HEK293 (cell line): ENCODE measurements at regions not wholly inside any gene's neighbourhood (a gene's known extent, or its start where the extent isn't known, plus 50 kb on each side); places are given as distances from the start of the nearest gene placed in this dataset.

Experiments used
- CTCF ChIA-PET: fragments of 350-600 bp; formaldehyde crosslinking; extraction: SDS; loops from one replicate; lab custom pipeline; 2021; ENCODE audit warnings: antibody characterized with exemption; lab: Yijun Ruan, JAX
- POLR2A ChIA-PET: fragments of 300-600 bp; formaldehyde crosslinking; extraction: SDS; loops from one replicate; lab custom pipeline; 2020; ENCODE audit warnings: antibody characterized with exemption, inconsistent platforms; lab: Yijun Ruan, JAX
- H3K27ac ChIP-seq: fragments of 200-500 bp; sonication (Bioruptor generic); 2 replicates; pipeline ENCODE4 v1.5.1; 2014; ENCODE audit warnings: low read depth, low read length, control low read depth, inconsistent platforms; ENCODE audit errors: extremely low read depth
- H3K36me3 ChIP-seq, 2 experiments: fragments of 200-500 bp in 1 of 2; sonication (Bioruptor generic) in 1 of 2; 1 replicate in 1 of 2; 2 replicates in 1 of 2; pipeline ENCODE4 v1.5.1; 2014 to 2017; ENCODE audit warnings: inconsistent platforms in 2 of 2, low read length in 2 of 2; ENCODE audit not compliant: control insufficient read depth in 2 of 2, insufficient read depth in 1 of 2
- H3K4me1 ChIP-seq: fragments of 200-500 bp; sonication (Bioruptor generic); 2 replicates; pipeline ENCODE4 v1.5.1; 2014; ENCODE audit warnings: mild to moderate bottlenecking, low read length, inconsistent platforms; ENCODE audit not compliant: control insufficient read depth, insufficient read depth
- H3K4me3 ChIP-seq: 2 replicates; pipeline ENCODE4 v1.5.1; 2011; ENCODE audit warnings: low read depth, mild to moderate bottlenecking, control low read depth, low read length, moderate library complexity
- H3K9me3 ChIP-seq: fragments of 200-500 bp; sonication (Bioruptor generic); 2 replicates; pipeline ENCODE4 v1.5.1; 2014; ENCODE audit warnings: low read depth, low read length, inconsistent platforms; ENCODE audit not compliant: control insufficient read depth, insufficient read depth
- IKZF3 ChIP-seq: fragments of 450-650 bp; IDR thresholded peaks from 2 replicates; pipeline ENCODE4 v1.5.0; 2018; ENCODE audit warnings: missing biosample characterization, mild to moderate bottlenecking, missing genetic modification characterization, moderate library complexity
- OVOL3 ChIP-seq: fragments of 450-650 bp; formaldehyde crosslinking; IDR thresholded peaks from 2 replicates; pipeline ENCODE4 v1.5.1; 2016; ENCODE audit warnings: missing biosample characterization, missing genetic modification characterization
- SCRT2 ChIP-seq: fragments of 450-650 bp; formaldehyde crosslinking; IDR thresholded peaks from 2 replicates; pipeline ENCODE4 v1.5.1; 2016; ENCODE audit warnings: missing biosample characterization, missing genetic modification characterization
- ZFHX2 ChIP-seq: fragments of 450-650 bp; formaldehyde crosslinking; conservative IDR thresholded peaks from 2 replicates; pipeline ENCODE4 v1.5.1; 2016; ENCODE audit warnings: missing biosample characterization, missing genetic modification characterization
- ZIC2 ChIP-seq: fragments of 450-650 bp; formaldehyde crosslinking; IDR thresholded peaks from 2 replicates; pipeline ENCODE4 v1.5.1; 2016; ENCODE audit warnings: missing biosample characterization, missing genetic modification characterization
- ZNF184 ChIP-seq: fragments of 450-650 bp; IDR thresholded peaks from 2 replicates; pipeline ENCODE4 v1.5.1; 2018; ENCODE audit warnings: missing biosample characterization, mild to moderate bottlenecking, missing genetic modification characterization
- ZNF211 ChIP-seq: fragments of 450-650 bp; formaldehyde crosslinking; IDR thresholded peaks from 2 replicates; pipeline ENCODE4 v1.5.1; 2016; ENCODE audit warnings: low read depth, missing biosample characterization, missing genetic modification characterization
- ZNF37A ChIP-seq: fragments of 450-650 bp; IDR thresholded peaks from 2 replicates; pipeline ENCODE4 v1.5.1; 2018; ENCODE audit warnings: missing biosample characterization, missing genetic modification characterization
- ZNF529 ChIP-seq: fragments of 450-650 bp; formaldehyde crosslinking; IDR thresholded peaks from 2 replicates; pipeline ENCODE4 v1.5.1; 2017; ENCODE audit warnings: missing genetic modification characterization, missing biosample characterization; ENCODE audit not compliant: insufficient replicate concordance
- ZNF600 ChIP-seq: fragments of 450-650 bp; formaldehyde crosslinking; IDR thresholded peaks from 2 replicates; pipeline ENCODE4 v1.5.1; 2016; ENCODE audit warnings: missing biosample characterization, missing genetic modification characterization
- ZNF621 ChIP-seq: fragments of 450-650 bp; formaldehyde crosslinking; IDR thresholded peaks from 2 replicates; pipeline ENCODE4 v1.5.1; 2017; ENCODE audit warnings: missing biosample characterization, missing genetic modification characterization
- ZNF658 ChIP-seq: fragments of 450-650 bp; formaldehyde crosslinking; IDR thresholded peaks from 2 replicates; pipeline ENCODE4; 2016; ENCODE audit warnings: missing biosample characterization, missing genetic modification characterization
- ZNF660 ChIP-seq: fragments of 450-650 bp; IDR thresholded peaks from 2 replicates; pipeline ENCODE4 v1.5.1; 2018; ENCODE audit warnings: missing biosample characterization, mild to moderate bottlenecking, missing genetic modification characterization
- ZNF830 ChIP-seq: fragments of 450-650 bp; IDR thresholded peaks from 2 replicates; pipeline ENCODE4 v1.5.0; 2018; ENCODE audit warnings: missing biosample characterization, missing genetic modification characterization, low read depth, mild to moderate bottlenecking, moderate library complexity
- ZSCAN30 ChIP-seq: fragments of 450-650 bp; IDR thresholded peaks from 2 replicates; pipeline ENCODE4 v1.5.1; 2018; ENCODE audit warnings: missing biosample characterization, mild to moderate bottlenecking, missing genetic modification characterization, moderate library complexity
- TF ChIP-seq, protein P1 (sequence below): fragments of 450-650 bp; formaldehyde crosslinking; IDR thresholded peaks from 2 replicates; pipeline ENCODE4 v1.5.1; 2016; ENCODE audit warnings: missing biosample characterization, missing genetic modification characterization, borderline replicate concordance
- TF ChIP-seq, protein P2 (sequence below): fragments of 450-650 bp; formaldehyde crosslinking; IDR thresholded peaks from 2 replicates; pipeline ENCODE4 v1.5.1; 2016; ENCODE audit warnings: missing biosample characterization, missing genetic modification characterization
- TF ChIP-seq, protein P3 (sequence below): fragments of 450-650 bp; formaldehyde crosslinking; IDR thresholded peaks from 2 replicates; pipeline ENCODE4 v1.5.1; 2016; ENCODE audit warnings: missing biosample characterization, missing genetic modification characterization, low read depth
- TF ChIP-seq, protein P4 (sequence below): fragments of 450-650 bp; formaldehyde crosslinking; IDR thresholded peaks from 2 replicates; pipeline ENCODE4 v1.5.1; 2016; ENCODE audit warnings: missing biosample characterization, missing genetic modification characterization
- TF ChIP-seq, protein P5 (sequence below): fragments of 450-650 bp; formaldehyde crosslinking; IDR thresholded peaks from 2 replicates; pipeline ENCODE4 v1.5.1; 2016; ENCODE audit warnings: missing biosample characterization, missing genetic modification characterization, borderline replicate concordance

DNA sequence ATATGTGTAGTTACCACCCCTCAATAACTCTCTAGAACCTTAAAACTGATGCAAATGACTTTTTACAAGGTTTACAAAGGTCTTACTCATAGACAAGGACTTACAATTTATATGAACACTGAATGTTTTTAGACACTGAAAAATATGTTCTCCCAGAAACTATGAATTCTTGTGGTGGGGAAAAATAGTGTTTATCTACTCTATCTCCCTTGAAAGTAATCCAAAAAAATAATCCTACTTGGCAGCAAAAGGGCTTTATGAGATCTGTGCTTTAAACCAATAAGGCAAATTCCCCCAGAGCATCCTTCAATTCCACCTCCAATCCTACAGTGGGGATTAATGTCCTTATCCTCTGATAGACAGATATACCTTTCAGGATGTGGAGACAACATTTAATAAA lies 1984.1 kb upstream of the RAG2 start:
- no peak overlapping the region for H3K27ac ChIP-seq
- TF ChIP-seq ZFHX2 (tag by site-specific recombination) (no peak), ZNF621 (no peak), ZSCAN30 (tag by site-specific recombination) (no peak), ZNF529 (no peak), ZNF600 (tag by site-specific recombination) (no peak), ZNF184 (tag by site-specific recombination) (no peak), SCRT2 (no peak), OVOL3 (tag by site-specific recombination) (no peak), ZNF37A (no peak), ZIC2 (no peak), ZNF658 (tag by site-specific recombination) (no peak), ZNF830 (tag by site-specific recombination) (no peak), ZNF211 (tag by site-specific recombination) (no peak), IKZF3 (tag by site-specific recombination) (no peak), ZNF660 (tag by site-specific recombination) (no peak)
- TF ChIP-seq, protein P1, sequence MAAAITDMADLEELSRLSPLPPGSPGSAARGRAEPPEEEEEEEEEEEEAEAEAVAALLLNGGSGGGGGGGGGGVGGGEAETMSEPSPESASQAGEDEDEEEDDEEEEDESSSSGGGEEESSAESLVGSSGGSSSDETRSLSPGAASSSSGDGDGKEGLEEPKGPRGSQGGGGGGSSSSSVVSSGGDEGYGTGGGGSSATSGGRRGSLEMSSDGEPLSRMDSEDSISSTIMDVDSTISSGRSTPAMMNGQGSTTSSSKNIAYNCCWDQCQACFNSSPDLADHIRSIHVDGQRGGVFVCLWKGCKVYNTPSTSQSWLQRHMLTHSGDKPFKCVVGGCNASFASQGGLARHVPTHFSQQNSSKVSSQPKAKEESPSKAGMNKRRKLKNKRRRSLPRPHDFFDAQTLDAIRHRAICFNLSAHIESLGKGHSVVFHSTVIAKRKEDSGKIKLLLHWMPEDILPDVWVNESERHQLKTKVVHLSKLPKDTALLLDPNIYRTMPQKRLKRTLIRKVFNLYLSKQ (tag by site-specific recombination), result no peak
- TF ChIP-seq, protein P2, sequence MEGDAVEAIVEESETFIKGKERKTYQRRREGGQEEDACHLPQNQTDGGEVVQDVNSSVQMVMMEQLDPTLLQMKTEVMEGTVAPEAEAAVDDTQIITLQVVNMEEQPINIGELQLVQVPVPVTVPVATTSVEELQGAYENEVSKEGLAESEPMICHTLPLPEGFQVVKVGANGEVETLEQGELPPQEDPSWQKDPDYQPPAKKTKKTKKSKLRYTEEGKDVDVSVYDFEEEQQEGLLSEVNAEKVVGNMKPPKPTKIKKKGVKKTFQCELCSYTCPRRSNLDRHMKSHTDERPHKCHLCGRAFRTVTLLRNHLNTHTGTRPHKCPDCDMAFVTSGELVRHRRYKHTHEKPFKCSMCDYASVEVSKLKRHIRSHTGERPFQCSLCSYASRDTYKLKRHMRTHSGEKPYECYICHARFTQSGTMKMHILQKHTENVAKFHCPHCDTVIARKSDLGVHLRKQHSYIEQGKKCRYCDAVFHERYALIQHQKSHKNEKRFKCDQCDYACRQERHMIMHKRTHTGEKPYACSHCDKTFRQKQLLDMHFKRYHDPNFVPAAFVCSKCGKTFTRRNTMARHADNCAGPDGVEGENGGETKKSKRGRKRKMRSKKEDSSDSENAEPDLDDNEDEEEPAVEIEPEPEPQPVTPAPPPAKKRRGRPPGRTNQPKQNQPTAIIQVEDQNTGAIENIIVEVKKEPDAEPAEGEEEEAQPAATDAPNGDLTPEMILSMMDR (tag by site-specific recombination), result no peak
- TF ChIP-seq, protein P3, sequence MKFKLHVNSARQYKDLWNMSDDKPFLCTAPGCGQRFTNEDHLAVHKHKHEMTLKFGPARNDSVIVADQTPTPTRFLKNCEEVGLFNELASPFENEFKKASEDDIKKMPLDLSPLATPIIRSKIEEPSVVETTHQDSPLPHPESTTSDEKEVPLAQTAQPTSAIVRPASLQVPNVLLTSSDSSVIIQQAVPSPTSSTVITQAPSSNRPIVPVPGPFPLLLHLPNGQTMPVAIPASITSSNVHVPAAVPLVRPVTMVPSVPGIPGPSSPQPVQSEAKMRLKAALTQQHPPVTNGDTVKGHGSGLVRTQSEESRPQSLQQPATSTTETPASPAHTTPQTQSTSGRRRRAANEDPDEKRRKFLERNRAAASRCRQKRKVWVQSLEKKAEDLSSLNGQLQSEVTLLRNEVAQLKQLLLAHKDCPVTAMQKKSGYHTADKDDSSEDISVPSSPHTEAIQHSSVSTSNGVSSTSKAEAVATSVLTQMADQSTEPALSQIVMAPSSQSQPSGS (tag by site-specific recombination), result no peak
- TF ChIP-seq, protein P4, sequence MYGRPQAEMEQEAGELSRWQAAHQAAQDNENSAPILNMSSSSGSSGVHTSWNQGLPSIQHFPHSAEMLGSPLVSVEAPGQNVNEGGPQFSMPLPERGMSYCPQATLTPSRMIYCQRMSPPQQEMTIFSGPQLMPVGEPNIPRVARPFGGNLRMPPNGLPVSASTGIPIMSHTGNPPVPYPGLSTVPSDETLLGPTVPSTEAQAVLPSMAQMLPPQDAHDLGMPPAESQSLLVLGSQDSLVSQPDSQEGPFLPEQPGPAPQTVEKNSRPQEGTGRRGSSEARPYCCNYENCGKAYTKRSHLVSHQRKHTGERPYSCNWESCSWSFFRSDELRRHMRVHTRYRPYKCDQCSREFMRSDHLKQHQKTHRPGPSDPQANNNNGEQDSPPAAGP (tag by site-specific recombination), result no peak
- TF ChIP-seq, protein P5, sequence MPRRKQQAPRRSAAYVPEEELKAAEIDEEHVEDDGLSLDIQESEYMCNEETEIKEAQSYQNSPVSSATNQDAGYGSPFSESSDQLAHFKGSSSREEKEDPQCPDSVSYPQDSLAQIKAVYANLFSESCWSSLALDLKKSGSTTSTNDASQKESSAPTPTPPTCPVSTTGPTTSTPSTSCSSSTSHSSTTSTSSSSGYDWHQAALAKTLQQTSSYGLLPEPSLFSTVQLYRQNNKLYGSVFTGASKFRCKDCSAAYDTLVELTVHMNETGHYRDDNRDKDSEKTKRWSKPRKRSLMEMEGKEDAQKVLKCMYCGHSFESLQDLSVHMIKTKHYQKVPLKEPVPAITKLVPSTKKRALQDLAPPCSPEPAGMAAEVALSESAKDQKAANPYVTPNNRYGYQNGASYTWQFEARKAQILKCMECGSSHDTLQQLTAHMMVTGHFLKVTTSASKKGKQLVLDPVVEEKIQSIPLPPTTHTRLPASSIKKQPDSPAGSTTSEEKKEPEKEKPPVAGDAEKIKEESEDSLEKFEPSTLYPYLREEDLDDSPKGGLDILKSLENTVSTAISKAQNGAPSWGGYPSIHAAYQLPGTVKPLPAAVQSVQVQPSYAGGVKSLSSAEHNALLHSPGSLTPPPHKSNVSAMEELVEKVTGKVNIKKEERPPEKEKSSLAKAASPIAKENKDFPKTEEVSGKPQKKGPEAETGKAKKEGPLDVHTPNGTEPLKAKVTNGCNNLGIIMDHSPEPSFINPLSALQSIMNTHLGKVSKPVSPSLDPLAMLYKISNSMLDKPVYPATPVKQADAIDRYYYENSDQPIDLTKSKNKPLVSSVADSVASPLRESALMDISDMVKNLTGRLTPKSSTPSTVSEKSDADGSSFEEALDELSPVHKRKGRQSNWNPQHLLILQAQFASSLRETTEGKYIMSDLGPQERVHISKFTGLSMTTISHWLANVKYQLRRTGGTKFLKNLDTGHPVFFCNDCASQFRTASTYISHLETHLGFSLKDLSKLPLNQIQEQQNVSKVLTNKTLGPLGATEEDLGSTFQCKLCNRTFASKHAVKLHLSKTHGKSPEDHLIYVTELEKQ, result no peak
- no peaks in the 10 kb centered on the region for H3K4me1 ChIP-seq
- H3K36me3 ChIP-seq, result no peaks in the 10 kb centered on the region
- ChIA-PET CTCF (no interaction called here), POLR2A (no interaction called here)
- no peak overlapping the region for H3K4me3 ChIP-seq
- H3K9me3 ChIP-seq, result no peaks in the 10 kb centered on the region
